C4-2B (cell line): ENCODE measurements at regions not wholly inside any gene's neighbourhood (a gene's known extent, or its start where the extent isn't known, plus 50 kb on each side); places are given as distances from the start of the nearest gene placed in this dataset.
"Not testable (repeated sequence)": the region's sequence is repeated elsewhere in the genome, so short reads cannot be mapped to it uniquely, and the experiment has no call there.

Source experiments
- ZFX ChIP-seq: fragments of 450-650 bp; IDR thresholded peaks from 2 replicates; pipeline ENCODE4 v1.6.1; 2017
- TF ChIP-seq, protein P1 (sequence below): fragments of 450-650 bp; conservative IDR thresholded peaks from 2 replicates; pipeline ENCODE4 v1.5.1; 2017; ENCODE audit warnings: mild to moderate bottlenecking

GRCh38 chr7:131676850-131677249, 120.4 kb upstream of the PODXL start:
- TF ChIP-seq, protein P1, sequence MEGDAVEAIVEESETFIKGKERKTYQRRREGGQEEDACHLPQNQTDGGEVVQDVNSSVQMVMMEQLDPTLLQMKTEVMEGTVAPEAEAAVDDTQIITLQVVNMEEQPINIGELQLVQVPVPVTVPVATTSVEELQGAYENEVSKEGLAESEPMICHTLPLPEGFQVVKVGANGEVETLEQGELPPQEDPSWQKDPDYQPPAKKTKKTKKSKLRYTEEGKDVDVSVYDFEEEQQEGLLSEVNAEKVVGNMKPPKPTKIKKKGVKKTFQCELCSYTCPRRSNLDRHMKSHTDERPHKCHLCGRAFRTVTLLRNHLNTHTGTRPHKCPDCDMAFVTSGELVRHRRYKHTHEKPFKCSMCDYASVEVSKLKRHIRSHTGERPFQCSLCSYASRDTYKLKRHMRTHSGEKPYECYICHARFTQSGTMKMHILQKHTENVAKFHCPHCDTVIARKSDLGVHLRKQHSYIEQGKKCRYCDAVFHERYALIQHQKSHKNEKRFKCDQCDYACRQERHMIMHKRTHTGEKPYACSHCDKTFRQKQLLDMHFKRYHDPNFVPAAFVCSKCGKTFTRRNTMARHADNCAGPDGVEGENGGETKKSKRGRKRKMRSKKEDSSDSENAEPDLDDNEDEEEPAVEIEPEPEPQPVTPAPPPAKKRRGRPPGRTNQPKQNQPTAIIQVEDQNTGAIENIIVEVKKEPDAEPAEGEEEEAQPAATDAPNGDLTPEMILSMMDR, result not testable (repeated sequence)
- TF ChIP-seq ZFX, result not testable (repeated sequence)
